Loucy (cell line): ENCODE measurements at regions not wholly inside any gene's neighbourhood (a gene's known extent, or its start where the extent isn't known, plus 50 kb on each side); places are given as distances from the start of the nearest gene placed in this dataset.

Experiments
- H2AFZ ChIP-seq: fragments of 200-600 bp; sonication (generic); 2 replicates; pipeline ENCODE4 v1.6.0; 2016; ENCODE audit warnings: antibody characterized with exemption, mild to moderate bottlenecking, low read length, moderate library complexity
- H3F3A ChIP-seq: fragments of 200-600 bp; 2 replicates; pipeline ENCODE4 v1.6.0; 2016; ENCODE audit warnings: antibody characterized with exemption, low read depth, mild to moderate bottlenecking
- H3K27me3 ChIP-seq: fragments of 200-600 bp; sonication (generic); 2 replicates; pipeline ENCODE4 v1.6.1; 2014; ENCODE audit warnings: low read length, mild to moderate bottlenecking; ENCODE audit not compliant: insufficient read depth, poor library complexity, severe bottlenecking
- H3K36me3 ChIP-seq: fragments of 200-600 bp; sonication (generic); 2 replicates; pipeline ENCODE4 v1.6.1; 2016; ENCODE audit warnings: low read length; ENCODE audit not compliant: insufficient read depth
- H3K4me1 ChIP-seq: fragments of 200-600 bp; sonication (generic); 2 replicates; pipeline ENCODE4 v1.5.1; 2014; ENCODE audit warnings: low read length, mild to moderate bottlenecking; ENCODE audit not compliant: insufficient read depth, poor library complexity, severe bottlenecking
- H3K4me2 ChIP-seq: fragments of 200-600 bp; sonication (generic); 2 replicates; pipeline ENCODE4 v1.6.0; 2014; ENCODE audit warnings: antibody characterized with exemption, low read length, low read depth, mild to moderate bottlenecking; ENCODE audit not compliant: poor library complexity, severe bottlenecking
- H3K4me3 ChIP-seq: fragments of 200-600 bp; sonication (generic); 2 replicates; pipeline ENCODE4 v1.5.1; 2014; ENCODE audit warnings: low read length, mild to moderate bottlenecking, mixed read lengths; ENCODE audit not compliant: poor library complexity, severe bottlenecking
- H3K79me2 ChIP-seq: fragments of 200-600 bp; sonication (generic); 2 replicates; pipeline ENCODE4 v1.6.1; 2014; ENCODE audit warnings: low read length; ENCODE audit not compliant: insufficient read depth
- H3K9ac ChIP-seq: fragments of 200-600 bp; sonication (generic); 2 replicates; pipeline ENCODE4 v1.6.0; 2014; ENCODE audit warnings: mild to moderate bottlenecking, low read depth, low read length, moderate library complexity; ENCODE audit not compliant: poor library complexity, severe bottlenecking
- H3K9me2 ChIP-seq: fragments of 200-600 bp; sonication (generic); replicated peaks from 2 replicates; pipeline ENCODE4 v1.6.1; 2016; ENCODE audit warnings: low read depth, low read length, mixed read lengths
- H3K9me3 ChIP-seq: fragments of 200-600 bp; sonication (generic); 2 replicates; pipeline ENCODE4 v1.6.1; 2014; ENCODE audit warnings: mild to moderate bottlenecking, antibody characterized with exemption, low read length, low read depth; ENCODE audit not compliant: insufficient read depth
- H4K20me1 ChIP-seq: fragments of 200-600 bp; sonication (generic); 2 replicates; pipeline ENCODE4 v1.6.0; 2014; ENCODE audit warnings: antibody characterized with exemption, low read length, mild to moderate bottlenecking; ENCODE audit not compliant: insufficient read depth, poor library complexity, severe bottlenecking
- CTCF ChIP-seq: fragments of 200-600 bp; sonication (generic); conservative IDR thresholded peaks from 2 replicates; pipeline ENCODE4 v1.5.1; 2014; ENCODE audit warnings: mild to moderate bottlenecking, antibody characterized with exemption, low read length
- EZH2phosphoT487 ChIP-seq: fragments of 200-600 bp; IDR thresholded peaks from 2 replicates; pipeline ENCODE4 v1.6.1; 2018; ENCODE audit warnings: antibody characterized with exemption, mild to moderate bottlenecking, moderate library complexity, borderline replicate concordance

GRCh38 chr5:33369485-33370465 lies 71.0 kb upstream of the TARS1 start:
- H3K9me2 ChIP-seq = no peaks in the 10 kb centered on the region
- H2AFZ ChIP-seq = peak overlapping the region; percentile 65
- H3K4me3 ChIP-seq = peak overlapping the region; percentile 7
- H3K27me3 ChIP-seq = no peaks in the 10 kb centered on the region
- no peaks in the 10 kb centered on the region for H3K36me3 ChIP-seq
- H3K9ac ChIP-seq = peak overlapping the region; percentile 8
- no peaks in the 10 kb centered on the region for H4K20me1 ChIP-seq
- no peaks in the 10 kb centered on the region for H3F3A ChIP-seq
- no peaks in the 10 kb centered on the region for H3K9me3 ChIP-seq
- no peaks in the 10 kb centered on the region for H3K79me2 ChIP-seq
- peak overlapping the region; percentile 54 for H3K4me2 ChIP-seq
- peaks cover 16% of the 10 kb centered on the region for H3K4me1 ChIP-seq
- no peak for TF ChIP-seq EZH2phosphoT487
- TF ChIP-seq CTCF = no peak

- H3K4me2 ChIP-seq = peak overlapping the region; percentile 54
- H4K20me1 ChIP-seq = no peaks in the 10 kb centered on the region
- no peaks in the 10 kb centered on the region for H3K79me2 ChIP-seq
- H3K4me1 ChIP-seq = peaks cover 16% of the 10 kb centered on the region
- H3K27me3 ChIP-seq = no peaks in the 10 kb centered on the region
- peak overlapping the region; percentile 8 for H3K9ac ChIP-seq
- H2AFZ ChIP-seq = peak overlapping the region; percentile 65
- H3K9me2 ChIP-seq = no peaks in the 10 kb centered on the region
- no peaks in the 10 kb centered on the region for H3K9me3 ChIP-seq
- TF ChIP-seq CTCF (no peak), EZH2phosphoT487 (no peak)
- peak overlapping the region; percentile 7 for H3K4me3 ChIP-seq
- no peaks in the 10 kb centered on the region for H3F3A ChIP-seq
- no peaks in the 10 kb centered on the region for H3K36me3 ChIP-seq
These were observed 70.3 kb upstream of the TARS1 start for GRCh38 chr5:33370466-33370859.

GRCh38 chr5:33371660-33372059 lies 69.1 kb upstream of the TARS1 start:
- no peaks in the 10 kb centered on the region for H3K27me3 ChIP-seq
- no peak overlapping the region for H3K9ac ChIP-seq
- H4K20me1 ChIP-seq = no peaks in the 10 kb centered on the region
- H3K9me2 ChIP-seq = no peaks in the 10 kb centered on the region
- H3F3A ChIP-seq = no peaks in the 10 kb centered on the region
- TF ChIP-seq EZH2phosphoT487 = no peak
- TF ChIP-seq CTCF = no peak
- H2AFZ ChIP-seq = no peak overlapping the region
- H3K4me3 ChIP-seq = no peak overlapping the region
- no peak overlapping the region for H3K4me2 ChIP-seq
- H3K4me1 ChIP-seq = peaks cover 16% of the 10 kb centered on the region
- no peaks in the 10 kb centered on the region for H3K9me3 ChIP-seq
- no peaks in the 10 kb centered on the region for H3K79me2 ChIP-seq
- no peaks in the 10 kb centered on the region for H3K36me3 ChIP-seq
